ENCODE measurements at regions not wholly inside any gene's neighbourhood (a gene's known extent, or its start where the extent isn't known, plus 50 kb on each side); places are given as distances from the start of the nearest gene placed in this dataset.

DNA sequence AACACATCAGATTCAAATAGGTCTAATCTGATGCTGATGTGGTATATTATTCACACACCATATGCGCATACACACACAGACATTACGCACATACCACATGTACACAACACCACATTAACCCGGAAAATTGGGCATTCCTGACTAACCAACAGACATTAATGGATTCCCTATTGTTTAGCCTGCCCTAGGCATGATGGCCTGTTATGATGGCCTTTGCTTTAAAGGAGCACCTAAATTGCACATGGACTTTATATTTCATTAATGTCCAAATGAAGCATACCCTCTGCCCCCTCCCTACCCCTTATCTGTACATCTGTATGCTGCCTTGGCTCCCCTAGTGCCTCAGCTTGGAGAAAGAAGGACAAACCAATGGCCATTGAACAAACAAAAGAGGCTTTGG, 127.7 kb upstream of the PRLR start:
- Mint-ChIP-seq H3K27ac (no peak overlapping the region), H3K9me3 (peaks cover 1% of the 10 kb centered on the region), H3K27me3 (no peaks in the 10 kb centered on the region), H3K4me3 (no peak overlapping the region), H3K36me3 (no peaks in the 10 kb centered on the region), H3K4me1 (no peaks in the 10 kb centered on the region)
- no peak for ATAC-seq (ENCODE audit: low read depth)
- DNase-seq = no peak
- POLR2A ChIA-PET = no interaction called here

DNA sequence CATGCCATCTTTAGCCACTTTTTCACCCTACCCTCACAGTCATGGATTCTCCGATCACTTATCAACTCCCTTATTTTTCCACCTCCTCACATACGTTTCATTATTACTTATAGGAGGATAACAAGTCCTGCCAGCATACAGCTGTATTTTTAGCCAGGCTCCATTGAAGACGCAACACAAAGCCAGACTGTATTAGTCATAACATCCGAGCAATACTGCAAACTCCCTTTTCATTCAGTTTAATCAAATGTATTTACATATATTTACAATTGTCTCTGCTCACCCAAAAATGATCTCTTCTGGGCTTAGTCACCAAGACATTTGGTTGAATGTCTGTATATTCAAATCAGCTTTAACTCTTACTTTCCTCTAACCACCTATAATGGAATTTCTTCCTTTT, 126.4 kb upstream of the PRLR start:
- ATAC-seq (ENCODE audit: low read depth) (no peak), DNase-seq (no peak)
- Mint-ChIP-seq H3K27ac (no peak overlapping the region), H3K4me1 (no peaks in the 10 kb centered on the region), H3K4me3 (no peak overlapping the region), H3K36me3 (no peaks in the 10 kb centered on the region), H3K27me3 (no peaks in the 10 kb centered on the region), H3K9me3 (peaks cover 9% of the 10 kb centered on the region)
- POLR2A ChIA-PET = no interaction called here

DNA sequence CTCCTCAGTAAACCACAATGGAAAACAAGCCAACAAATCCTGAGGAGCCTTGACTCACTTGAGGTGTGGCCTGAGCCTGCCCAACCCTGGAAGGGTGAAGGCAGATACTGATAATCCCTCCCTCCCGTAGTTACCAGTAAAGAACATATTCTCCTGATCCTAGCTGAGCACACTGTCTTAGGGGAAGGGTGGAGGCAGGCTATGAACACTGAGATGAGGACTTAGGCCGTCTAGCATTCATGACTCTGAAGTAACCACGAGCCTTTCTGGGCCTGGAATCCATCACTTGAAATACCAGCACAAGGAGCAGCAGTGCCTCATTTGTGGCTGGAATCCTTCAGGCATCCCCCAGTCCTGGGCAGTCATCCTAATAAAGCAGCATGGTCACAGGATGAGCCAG, 124.5 kb upstream of the PRLR start:
- no peaks in the 10 kb centered on the region for H3K4me1 Mint-ChIP-seq
- no peaks in the 10 kb centered on the region for H3K27me3 Mint-ChIP-seq

DNA sequence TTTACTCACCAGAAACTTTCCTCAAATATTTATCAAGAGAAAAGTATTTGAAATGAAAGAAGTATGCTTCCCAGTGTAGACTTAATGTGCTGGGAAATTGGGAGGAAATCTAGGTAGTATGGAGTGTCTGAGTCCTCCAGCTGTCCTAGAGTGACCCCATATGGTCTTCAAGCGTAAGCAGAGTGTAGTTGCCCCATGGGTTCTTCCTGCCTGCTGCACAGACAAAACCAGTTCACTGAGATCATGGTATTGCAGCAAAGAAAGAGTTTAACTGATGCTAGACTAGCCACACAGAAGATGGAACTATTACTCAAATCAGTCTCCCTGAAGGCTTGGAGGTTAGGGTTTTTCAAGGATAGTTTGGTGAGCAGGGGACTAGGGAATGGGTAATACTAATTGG, 114.9 kb upstream of the PRLR start:
- POLR2A ChIA-PET = no interaction called here
- Mint-ChIP-seq H3K4me3 (no peak overlapping the region), H3K27ac (no peak overlapping the region), H3K36me3 (no peaks in the 10 kb centered on the region), H3K9me3 (peaks cover 7% of the 10 kb centered on the region), H3K4me1 (no peaks in the 10 kb centered on the region), H3K27me3 (no peaks in the 10 kb centered on the region)
- no peak for ATAC-seq (ENCODE audit: low read depth)
- no peak for DNase-seq

More for the DNA sequence above, 124.5 kb upstream of the PRLR start:
- Mint-ChIP-seq H3K9me3 (peaks cover 14% of the 10 kb centered on the region), H3K4me3 (no peak overlapping the region), H3K36me3 (no peaks in the 10 kb centered on the region), H3K27ac (no peak overlapping the region)
- ATAC-seq (ENCODE audit: low read depth) (no peak), DNase-seq (no peak)
- POLR2A ChIA-PET = no interaction called here

DNA sequence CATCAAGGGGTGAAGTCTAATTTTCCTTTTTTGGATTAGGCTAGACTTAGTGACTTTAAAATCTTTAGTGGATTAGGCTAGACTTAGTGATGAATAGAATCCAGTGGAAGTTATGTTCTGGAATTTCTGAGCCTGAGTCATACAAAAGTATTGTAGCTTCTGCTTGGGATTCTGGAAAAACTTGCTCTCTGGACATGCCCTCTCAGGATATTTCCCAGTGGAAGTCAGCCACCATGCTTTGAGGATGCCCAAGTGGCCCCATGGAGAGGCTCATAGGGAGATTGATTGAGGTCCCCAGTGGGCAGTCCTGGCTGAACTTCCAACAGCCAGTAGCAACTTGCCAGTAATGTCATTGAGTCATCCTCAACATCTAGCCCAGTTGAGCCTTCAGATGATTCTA, 112.4 kb upstream of the PRLR start:
- no peaks in the 10 kb centered on the region for H3K27me3 Mint-ChIP-seq
- DNase-seq (no peak), ATAC-seq (ENCODE audit: low read depth) (no peak)
- POLR2A ChIA-PET = no interaction called here
- H3K9me3 Mint-ChIP-seq = peaks cover 7% of the 10 kb centered on the region
- H3K4me1 Mint-ChIP-seq = no peaks in the 10 kb centered on the region
- H3K4me3 Mint-ChIP-seq = no peak overlapping the region
- H3K36me3 Mint-ChIP-seq = no peaks in the 10 kb centered on the region
- no peak overlapping the region for H3K27ac Mint-ChIP-seq

DNA sequence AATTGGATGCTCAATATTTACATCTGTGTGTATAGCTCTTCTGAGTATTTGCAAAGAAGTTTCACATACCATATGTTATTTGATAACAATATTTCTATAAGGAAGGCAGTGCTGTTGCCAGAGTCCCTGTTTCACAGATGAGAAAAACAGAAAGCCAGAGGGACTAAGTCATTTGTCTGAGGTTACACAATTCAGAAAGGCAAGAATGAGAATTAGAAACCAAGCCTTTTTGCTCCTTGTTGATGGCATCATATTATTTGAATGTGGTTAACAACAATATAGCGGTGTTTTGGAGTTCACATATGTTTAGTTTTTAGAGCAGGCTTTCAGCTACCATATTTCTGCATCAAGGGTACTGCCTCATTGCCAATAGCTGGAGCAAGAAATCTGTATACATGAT, 110.9 kb upstream of the PRLR start:
- no peak for ATAC-seq (ENCODE audit: low read depth)

DNA sequence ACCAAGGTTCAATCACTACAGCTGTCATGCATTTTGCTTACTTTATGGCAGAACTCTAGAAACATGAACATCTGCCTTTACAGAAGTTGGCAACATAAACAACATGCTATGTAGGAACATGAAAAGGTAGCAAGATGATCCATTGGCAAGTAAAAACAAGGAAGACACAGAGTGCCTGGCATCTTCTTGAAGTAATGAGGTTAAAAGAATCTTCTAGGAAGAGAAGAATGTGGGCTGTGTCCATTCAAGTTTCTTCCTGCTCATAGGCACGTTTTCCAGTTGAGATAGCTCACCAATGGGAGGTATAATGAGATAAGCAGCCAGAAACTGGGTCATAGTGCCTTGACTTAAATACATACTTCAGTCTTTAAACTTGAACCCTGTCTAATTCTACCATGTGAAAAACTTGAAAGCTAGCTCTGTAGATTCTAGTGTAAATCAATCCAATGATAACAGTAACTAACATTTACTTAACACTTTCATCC, 109.4 kb upstream of the PRLR start:
- ATAC-seq (ENCODE audit: low read depth) (no peak), DNase-seq (no peak)
- Mint-ChIP-seq H3K27ac (no peak overlapping the region), H3K9me3 (no peaks in the 10 kb centered on the region), H3K4me3 (no peak overlapping the region), H3K36me3 (no peaks in the 10 kb centered on the region), H3K27me3 (no peaks in the 10 kb centered on the region), H3K4me1 (no peaks in the 10 kb centered on the region)
- POLR2A ChIA-PET = no interaction called here

More for the DNA sequence above, 110.9 kb upstream of the PRLR start:
- no peaks in the 10 kb centered on the region for H3K27me3 Mint-ChIP-seq
- H3K4me1 Mint-ChIP-seq = no peaks in the 10 kb centered on the region
- H3K4me3 Mint-ChIP-seq = no peak overlapping the region
- no peak overlapping the region for H3K27ac Mint-ChIP-seq
- peaks cover 4% of the 10 kb centered on the region for H3K9me3 Mint-ChIP-seq
- POLR2A ChIA-PET = no interaction called here
- H3K36me3 Mint-ChIP-seq = no peaks in the 10 kb centered on the region
- no peak for DNase-seq

DNA sequence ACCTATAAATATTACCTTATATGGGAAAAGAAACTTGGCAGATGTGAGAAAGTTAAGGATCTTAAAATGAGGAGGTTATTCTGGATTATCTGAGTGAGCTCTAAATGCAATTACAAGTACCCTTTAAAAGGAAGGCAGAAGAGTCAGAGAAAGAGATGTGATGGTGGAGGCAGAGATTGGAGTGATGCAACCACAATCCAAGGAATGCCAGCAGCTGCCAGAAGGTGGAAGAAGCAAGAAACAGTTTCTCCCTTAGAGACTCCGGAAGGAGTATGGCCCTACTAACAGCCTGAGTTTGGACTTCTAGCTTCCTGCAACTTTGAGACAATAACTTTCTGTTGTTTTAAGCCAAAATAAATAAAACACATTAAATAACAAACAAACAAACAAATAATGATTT, 108.7 kb upstream of the PRLR start:
- Mint-ChIP-seq H3K4me3 (no peak overlapping the region), H3K4me1 (no peaks in the 10 kb centered on the region), H3K9me3 (no peaks in the 10 kb centered on the region), H3K36me3 (no peaks in the 10 kb centered on the region), H3K27me3 (no peaks in the 10 kb centered on the region), H3K27ac (no peak overlapping the region)
- DNase-seq (no peak), ATAC-seq (ENCODE audit: low read depth) (no peak)
- POLR2A ChIA-PET = no interaction called here

DNA sequence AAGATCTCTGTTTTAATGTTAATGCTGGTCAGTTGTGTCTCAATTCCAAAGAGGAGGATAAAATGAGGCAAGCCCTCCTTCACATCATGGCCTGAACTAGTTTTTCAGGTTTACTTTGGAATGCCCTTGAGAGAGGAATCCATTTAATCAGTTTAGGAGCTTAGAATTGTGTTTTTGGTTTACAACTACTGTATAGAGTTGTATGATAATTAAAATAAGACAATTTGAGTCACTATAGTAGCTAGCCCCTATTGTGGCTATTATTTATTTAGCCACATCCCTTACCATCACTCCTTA, 107.8 kb upstream of the PRLR start:
- no peaks in the 10 kb centered on the region for H3K27me3 Mint-ChIP-seq
- H3K4me3 Mint-ChIP-seq = no peak overlapping the region

DNA sequence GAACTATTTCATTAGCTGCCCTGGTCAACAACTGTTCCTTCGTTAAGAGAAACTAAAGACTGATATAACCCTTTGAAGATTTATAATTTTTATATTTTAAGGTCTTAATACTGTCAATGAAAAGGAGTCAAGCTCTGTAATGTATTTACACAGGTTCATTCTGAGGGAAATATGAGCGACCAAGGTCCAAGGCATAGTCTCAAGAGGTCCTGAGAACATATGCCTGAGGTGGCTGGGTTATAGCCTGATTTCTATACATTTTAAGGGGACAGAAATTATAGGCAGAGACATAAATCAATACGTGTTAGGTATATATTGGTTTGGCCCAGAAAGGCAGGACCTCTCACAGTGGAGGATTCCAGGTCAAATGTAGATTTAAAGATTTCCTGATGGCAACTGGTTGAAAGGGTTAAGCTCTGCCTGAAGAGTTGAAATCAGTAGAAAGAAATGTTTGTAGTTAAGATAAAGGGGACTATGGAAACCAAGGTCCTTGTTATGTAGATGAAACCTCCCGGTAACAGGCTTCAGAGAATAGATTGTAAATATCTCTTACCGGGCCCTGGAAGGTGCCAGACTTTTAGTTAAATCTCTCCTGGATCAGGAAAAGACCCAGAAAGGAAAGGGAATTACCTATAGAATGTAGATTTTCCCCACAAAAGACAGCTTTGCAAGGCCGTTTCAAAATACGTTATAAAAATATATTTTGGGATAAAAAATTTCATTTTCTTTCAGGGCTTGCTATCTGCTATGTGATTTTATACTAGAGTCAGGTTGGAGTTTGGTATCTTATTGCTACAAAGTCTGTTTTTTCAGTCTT, 107.3 kb upstream of the PRLR start:
- Mint-ChIP-seq H3K36me3 (no peaks in the 10 kb centered on the region), H3K27me3 (no peaks in the 10 kb centered on the region), H3K4me1 (no peaks in the 10 kb centered on the region), H3K9me3 (no peaks in the 10 kb centered on the region), H3K4me3 (no peak overlapping the region), H3K27ac (no peak overlapping the region)
- DNase-seq (no peak), ATAC-seq (ENCODE audit: low read depth) (no peak)
- POLR2A ChIA-PET = no interaction called here

More for the DNA sequence above, 107.8 kb upstream of the PRLR start:
- Mint-ChIP-seq H3K36me3 (no peaks in the 10 kb centered on the region), H3K4me1 (no peaks in the 10 kb centered on the region), H3K9me3 (no peaks in the 10 kb centered on the region), H3K27ac (no peak overlapping the region)
- POLR2A ChIA-PET = no interaction called here
- ATAC-seq (ENCODE audit: low read depth) (no peak), DNase-seq (no peak)

DNA sequence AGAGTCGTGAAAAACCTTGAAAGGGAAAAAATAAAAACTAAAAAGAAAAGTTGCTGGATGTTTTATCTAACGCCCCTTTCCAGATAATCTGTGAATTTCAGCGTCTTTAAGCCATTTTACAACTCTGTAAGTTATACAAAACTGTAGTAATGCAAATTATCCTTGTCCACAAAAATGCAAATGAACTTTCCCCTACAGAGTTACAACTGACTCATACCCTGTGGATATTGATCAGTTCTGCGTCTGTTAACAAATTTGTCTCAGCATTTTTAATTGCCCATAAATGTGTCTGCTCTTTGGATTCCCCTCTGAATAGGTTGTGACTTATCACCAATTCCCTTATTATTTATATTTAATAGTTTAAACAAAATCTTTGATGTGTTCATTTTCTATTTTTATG, 105.9 kb upstream of the PRLR start:
- POLR2A ChIA-PET = no interaction called here
- no peaks in the 10 kb centered on the region for H3K4me1 Mint-ChIP-seq
- no peaks in the 10 kb centered on the region for H3K27me3 Mint-ChIP-seq

DNA sequence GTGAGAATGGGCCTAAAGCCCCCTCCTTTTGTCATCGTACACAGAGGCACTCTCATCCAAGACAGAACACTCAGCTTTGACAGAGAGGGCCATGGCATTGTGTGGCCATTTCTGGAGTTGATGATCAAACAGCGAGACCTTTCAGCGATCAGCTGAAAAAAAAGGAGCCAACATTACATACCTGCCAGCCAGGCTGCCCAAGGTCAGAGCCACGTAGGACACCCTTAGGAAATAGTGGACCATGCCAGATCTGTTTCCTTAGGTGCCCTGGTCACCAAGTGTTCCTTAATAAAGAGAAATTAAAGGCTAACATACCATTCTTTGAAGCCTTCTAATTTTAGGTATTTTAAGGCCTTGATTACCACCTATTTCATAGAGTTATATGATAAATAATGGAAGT, 105.5 kb upstream of the PRLR start:
- POLR2A ChIA-PET = no interaction called here
- Mint-ChIP-seq H3K27ac (no peak overlapping the region), H3K27me3 (no peaks in the 10 kb centered on the region), H3K4me3 (no peak overlapping the region), H3K9me3 (no peaks in the 10 kb centered on the region), H3K36me3 (no peaks in the 10 kb centered on the region), H3K4me1 (no peaks in the 10 kb centered on the region)
- DNase-seq = no peak
- ATAC-seq (ENCODE audit: low read depth) = no peak

More for the DNA sequence above, 105.9 kb upstream of the PRLR start:
- Mint-ChIP-seq H3K9me3 (no peaks in the 10 kb centered on the region), H3K4me3 (no peak overlapping the region), H3K27ac (no peak overlapping the region), H3K36me3 (no peaks in the 10 kb centered on the region)
- DNase-seq (no peak), ATAC-seq (ENCODE audit: low read depth) (no peak)

DNA sequence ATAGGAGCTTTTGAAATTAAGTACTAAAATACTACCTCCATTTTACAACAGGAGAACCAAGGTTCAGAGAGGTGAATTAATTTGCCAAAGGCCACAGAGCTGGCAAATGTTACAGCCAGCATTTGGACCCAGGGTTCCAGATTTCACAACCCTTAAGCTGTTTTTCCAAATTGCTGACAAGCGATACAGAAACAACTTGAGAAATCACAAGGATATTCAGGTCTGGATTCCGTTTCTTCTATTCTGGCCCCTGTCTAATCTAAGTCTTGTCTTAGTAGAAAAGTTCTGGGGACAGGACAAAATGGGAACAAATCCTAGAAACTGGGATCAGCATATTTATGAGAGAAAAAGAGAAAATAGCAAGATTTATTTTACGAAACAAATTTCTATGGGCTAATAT, 103.1 kb upstream of the PRLR start:
- POLR2A ChIA-PET = no interaction called here
- H3K36me3 Mint-ChIP-seq = no peaks in the 10 kb centered on the region
- no peak overlapping the region for H3K27ac Mint-ChIP-seq
- ATAC-seq (ENCODE audit: low read depth) (no peak), DNase-seq (no peak)
- no peaks in the 10 kb centered on the region for H3K4me1 Mint-ChIP-seq
- no peaks in the 10 kb centered on the region for H3K27me3 Mint-ChIP-seq
- no peaks in the 10 kb centered on the region for H3K9me3 Mint-ChIP-seq
- H3K4me3 Mint-ChIP-seq = no peak overlapping the region

DNA sequence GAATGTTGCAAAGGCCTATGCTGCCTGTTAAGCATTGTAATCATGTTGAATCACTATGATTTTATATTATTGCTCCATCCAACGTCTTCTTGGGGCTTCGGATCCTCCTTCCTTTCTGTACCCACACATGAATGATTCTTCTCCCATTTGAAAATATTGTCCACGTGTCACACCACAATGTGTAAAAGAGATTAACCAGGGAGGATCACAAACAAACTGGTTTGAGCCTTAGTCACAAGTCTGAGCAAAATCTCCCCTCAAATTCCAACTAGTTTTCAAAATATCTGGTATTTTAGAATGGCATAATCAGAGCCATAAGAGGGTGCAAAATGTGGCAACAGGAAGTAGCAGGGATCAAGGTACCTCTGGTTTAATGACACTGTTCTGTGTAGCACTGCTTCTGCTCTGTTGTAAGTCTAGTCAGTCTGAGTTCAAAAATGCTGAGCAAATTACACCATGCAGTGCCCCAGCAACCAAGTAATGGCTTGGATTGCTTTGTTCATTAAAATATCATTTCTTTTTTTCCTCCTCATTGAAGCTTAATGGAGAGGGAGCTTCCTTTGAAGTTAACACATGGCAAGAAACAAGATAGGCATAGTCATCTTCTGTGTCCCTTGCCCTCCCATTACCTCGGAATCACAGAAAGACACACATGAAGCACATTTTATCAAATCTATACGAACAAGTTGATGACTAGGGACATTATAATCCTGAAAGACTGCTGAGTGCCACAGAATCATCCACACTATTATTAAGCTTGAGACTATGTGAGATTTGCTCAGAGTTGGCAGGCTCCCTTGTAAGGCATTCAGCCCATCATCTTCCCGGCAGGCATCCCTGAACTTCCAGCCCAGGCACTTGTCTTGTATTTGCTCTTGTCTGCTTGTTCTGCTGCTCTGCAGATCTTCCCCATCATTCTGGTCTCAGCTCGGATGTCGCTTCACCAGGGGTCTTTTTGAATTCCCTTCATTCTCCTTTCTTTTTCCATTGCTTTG, 102.0 kb upstream of the PRLR start:
- ATAC-seq (ENCODE audit: low read depth) = no peak
- H3K9me3 Mint-ChIP-seq = no peaks in the 10 kb centered on the region
- H3K36me3 Mint-ChIP-seq = no peaks in the 10 kb centered on the region
- DNase-seq = no peak
- H3K4me1 Mint-ChIP-seq = no peaks in the 10 kb centered on the region
- POLR2A ChIA-PET = no interaction called here
- H3K27ac Mint-ChIP-seq = no peak overlapping the region
- no peak overlapping the region for H3K4me3 Mint-ChIP-seq
- no peaks in the 10 kb centered on the region for H3K27me3 Mint-ChIP-seq
